HG03354 (cell line): ENCODE measurements at regions not wholly inside any gene's neighbourhood (a gene's known extent, or its start where the extent isn't known, plus 50 kb on each side); places are given as distances from the start of the nearest gene placed in this dataset.
"Not testable (repeated sequence)": the region's sequence is repeated elsewhere in the genome, so short reads cannot be mapped to it uniquely, and the experiment has no call there.

Source experiments
- ATAC-seq: cut with Tn5 transposase; IDR thresholded peaks from one replicate; pipeline ENCODE4 v1.9.1; 2021; ENCODE audit warnings: mild to moderate bottlenecking; ENCODE audit not compliant: unreplicated experiment, poor library complexity, severe bottlenecking

- no peak for ATAC-seq
Observed at GRCh38 chr5:36418152-36418979, 116.7 kb upstream of the RANBP3L start.

GRCh38 chr5:36421256-36421655 lies 119.6 kb upstream of the RANBP3L start:
- ATAC-seq, result no peak

- ATAC-seq, result no peak
Observed at GRCh38 chr5:36422952-36423351, 121.2 kb upstream of the RANBP3L start.

GRCh38 chr5:36423578-36424307 lies 122.0 kb upstream of the RANBP3L start:
- no peak for ATAC-seq

GRCh38 chr5:36426070-36426469 lies 124.4 kb upstream of the RANBP3L start:
- not testable (repeated sequence) for ATAC-seq

- ATAC-seq, result no peak
Observed at GRCh38 chr5:36435516-36435915, 133.8 kb upstream of the RANBP3L start.

- ATAC-seq, result no peak
Observed at GRCh38 chr5:36436306-36436705, 134.6 kb upstream of the RANBP3L start.

- ATAC-seq, result no peak
Observed at GRCh38 chr5:36438765-36439561, 137.3 kb upstream of the RANBP3L start.

GRCh38 chr5:36440300-36440699 lies 138.6 kb upstream of the RANBP3L start:
- no peak for ATAC-seq

GRCh38 chr5:36441280-36441679 lies 139.6 kb upstream of the RANBP3L start:
- no peak for ATAC-seq

- ATAC-seq, result no peak
Observed at GRCh38 chr5:36442352-36442751, 140.7 kb upstream of the RANBP3L start.

- no peak for ATAC-seq
Observed at GRCh38 chr5:36442796-36443195, 141.1 kb upstream of the RANBP3L start.

- no peak for ATAC-seq
Observed at GRCh38 chr5:36443941-36444340, 142.2 kb upstream of the RANBP3L start.

GRCh38 chr5:36444582-36445418 lies 143.1 kb upstream of the RANBP3L start:
- no peak for ATAC-seq

- ATAC-seq, result no peak
Observed at GRCh38 chr5:36447776-36448175, 146.1 kb upstream of the RANBP3L start.

- no peak for ATAC-seq
Observed at GRCh38 chr5:36450229-36451014, 148.7 kb upstream of the RANBP3L start.

- no peak for ATAC-seq
Observed at GRCh38 chr5:36452424-36453006, 150.8 kb upstream of the RANBP3L start.

- no peak for ATAC-seq
Observed at GRCh38 chr5:36457511-36458270, 148.7 kb upstream of the SLC1A3 start.
